Activated CD8-positive, alpha-beta memory T cell treated with anti-CD3 and anti-CD28 coated beads, Interleukin-2, amount 50 U/mL, for 24 hours (primary cell): ENCODE measurements at regions not wholly inside any gene's neighbourhood (a gene's known extent, or its start where the extent isn't known, plus 50 kb on each side); places are given as distances from the start of the nearest gene placed in this dataset.

Experiments used
- DNase-seq: peaks from one replicate; pipeline ENCODE4 v3.0.0-alpha.2; 2020; ENCODE audit errors: extremely low read depth

- no peak for DNase-seq
Measured at GRCh38 chr6:44559486-44560270, 172.2 kb downstream of the CDC5L start.

- no peak for DNase-seq
Measured at GRCh38 chr6:44560458-44561059, 173.1 kb downstream of the CDC5L start.

GRCh38 chr6:44561060-44561623 is 173.6 kb downstream of the CDC5L start:
- no peak for DNase-seq

GRCh38 chr6:44561832-44562665 is 174.5 kb downstream of the CDC5L start:
- no peak for DNase-seq

GRCh38 chr6:44563397-44563796 is 175.9 kb downstream of the CDC5L start:
- DNase-seq, result no peak

- DNase-seq, result no peak
Measured at GRCh38 chr6:44564906-44565524, 177.5 kb downstream of the CDC5L start.

GRCh38 chr6:44567406-44567805 is 179.9 kb downstream of the CDC5L start:
- no peak for DNase-seq

- DNase-seq, result no peak
Measured at GRCh38 chr6:44569131-44569530, 181.6 kb downstream of the CDC5L start.

- no peak for DNase-seq
Measured at GRCh38 chr6:44569931-44570385, 182.5 kb downstream of the CDC5L start.

GRCh38 chr6:44571510-44571909 is 184.0 kb downstream of the CDC5L start:
- no peak for DNase-seq

- DNase-seq, result no peak
Measured at GRCh38 chr6:44572346-44572745, 184.8 kb downstream of the CDC5L start.

- DNase-seq, result no peak
Measured at GRCh38 chr6:44575644-44576043, 188.1 kb downstream of the CDC5L start.

- no peak for DNase-seq
Measured at GRCh38 chr6:44576132-44576631, 188.7 kb downstream of the CDC5L start.

- no peak for DNase-seq
Measured at GRCh38 chr6:44580901-44581300, 193.4 kb downstream of the CDC5L start.

GRCh38 chr6:44582930-44583329 is 195.4 kb downstream of the CDC5L start:
- no peak for DNase-seq

GRCh38 chr6:44590471-44590870 is 203.0 kb downstream of the CDC5L start:
- DNase-seq, result no peak

GRCh38 chr6:44593539-44593944 is 206.0 kb downstream of the CDC5L start:
- peak; percentile 35 for DNase-seq

- no peak for DNase-seq
Measured at GRCh38 chr6:44594481-44594880, 207.0 kb downstream of the CDC5L start.

GRCh38 chr6:44598679-44599078 is 211.2 kb downstream of the CDC5L start:
- DNase-seq, result no peak

- no peak for DNase-seq
Measured at GRCh38 chr6:44599672-44600071, 212.2 kb downstream of the CDC5L start.

- DNase-seq, result no peak
Measured at GRCh38 chr6:44603044-44603686, 215.7 kb downstream of the CDC5L start.
